ENCODE measurements at regions not wholly inside any gene's neighbourhood (a gene's known extent, or its start where the extent isn't known, plus 50 kb on each side); places are given as distances from the start of the nearest gene placed in this dataset.

- Histone ChIP-seq H3K9me3 (no peaks in the 10 kb centered on the region), H3K4me1 (no peaks in the 10 kb centered on the region), H3K27ac (no peak overlapping the region), H3K4me3 (no peak overlapping the region), H3K36me3 (no peaks in the 10 kb centered on the region), H3K27me3 (no peaks in the 10 kb centered on the region)
- no peak for TF ChIP-seq CTCF (IDR thresholded peaks at IDR 0.05)
- no peak for DNase-seq (ENCODE audit: low spot score in 2 of 2)
- intact Hi-C loops (cut with DNase I): no loop called here
These were observed 82.2 kb downstream of the RBFOX3 start for GRCh38 chr17:79528592-79529125.

- no peak for DNase-seq (ENCODE audit: low spot score in 2 of 2)
- no peaks in the 10 kb centered on the region for H3K4me1 ChIP-seq
- no peak for TF ChIP-seq CTCF (IDR thresholded peaks at IDR 0.05)
- H3K27me3 ChIP-seq: no peaks in the 10 kb centered on the region
- intact Hi-C loops (cut with DNase I): no loop called here
- no peaks in the 10 kb centered on the region for H3K36me3 ChIP-seq
- no peaks in the 10 kb centered on the region for H3K9me3 ChIP-seq
- H3K27ac ChIP-seq: no peak overlapping the region
- H3K4me3 ChIP-seq: no peak overlapping the region
These were observed 83.5 kb downstream of the RBFOX3 start for GRCh38 chr17:79527306-79527705.

- Histone ChIP-seq H3K27me3 (no peaks in the 10 kb centered on the region), H3K4me1 (no peaks in the 10 kb centered on the region), H3K9me3 (no peaks in the 10 kb centered on the region), H3K27ac (no peak overlapping the region), H3K36me3 (no peaks in the 10 kb centered on the region), H3K4me3 (no peak overlapping the region)
- DNase-seq (ENCODE audit: low spot score in 2 of 2): no peak
- no peak for TF ChIP-seq CTCF (IDR thresholded peaks at IDR 0.05)
- intact Hi-C loops (cut with DNase I): no loop called here
These were observed 84.8 kb downstream of the RBFOX3 start for GRCh38 chr17:79525793-79526677.

GRCh38 chr17:79524213-79525187 lies 86.4 kb downstream of the RBFOX3 start:
- DNase-seq (ENCODE audit: low spot score in 2 of 2): no peak
- no peaks in the 10 kb centered on the region for H3K4me1 ChIP-seq
- no peaks in the 10 kb centered on the region for H3K36me3 ChIP-seq
- H3K27me3 ChIP-seq: no peaks in the 10 kb centered on the region
- H3K4me3 ChIP-seq: no peak overlapping the region
- TF ChIP-seq CTCF (IDR thresholded peaks at IDR 0.05): no peak
- H3K27ac ChIP-seq: no peak overlapping the region
- intact Hi-C loops (cut with DNase I): no loop called here
- no peaks in the 10 kb centered on the region for H3K9me3 ChIP-seq

- H3K27me3 ChIP-seq: no peaks in the 10 kb centered on the region
These were observed 88.4 kb downstream of the RBFOX3 start for GRCh38 chr17:79522414-79522813.

More at GRCh38 chr17:79522414-79522813, 88.4 kb downstream of the RBFOX3 start:
- Histone ChIP-seq H3K9me3 (no peaks in the 10 kb centered on the region), H3K36me3 (no peaks in the 10 kb centered on the region), H3K27ac (no peak overlapping the region), H3K4me3 (no peak overlapping the region), H3K4me1 (no peaks in the 10 kb centered on the region)
- TF ChIP-seq CTCF (IDR thresholded peaks at IDR 0.05): no peak
- intact Hi-C loops (cut with DNase I): no loop called here
- DNase-seq (ENCODE audit: low spot score in 2 of 2): no peak

Data from ascending aorta (tissue), 2 donors.